ENCODE measurements at regions not wholly inside any gene's neighbourhood (a gene's known extent, or its start where the extent isn't known, plus 50 kb on each side); places are given as distances from the start of the nearest gene placed in this dataset.

- peak overlapping the region; percentile 25 for H3K4me3 ChIP-seq (ENCODE audit: low read length)
- peak; percentile 97 for TF ChIP-seq CTCF (IDR thresholded peaks at IDR 0.05; ENCODE audit: insufficient read depth, low read depth, low read length, missing control alignments)
- DNase-seq (ENCODE audit: low read depth), result peak; percentile 75
These were observed 332.7 kb downstream of the DUSP6 start for GRCh38 chr12:89019439-89020120.

- peak; percentile 72 for TF ChIP-seq CTCF (IDR thresholded peaks at IDR 0.05; ENCODE audit: insufficient read depth, low read depth, low read length, missing control alignments)
- DNase-seq (ENCODE audit: low read depth), result peak; percentile 77
- no peak overlapping the region for H3K4me3 ChIP-seq (ENCODE audit: low read length)
These were observed 335.1 kb downstream of the DUSP6 start for GRCh38 chr12:89016970-89017778.

- no peak overlapping the region for H3K4me3 ChIP-seq (ENCODE audit: low read length)
- no peak for DNase-seq (ENCODE audit: low read depth)
- no peak for TF ChIP-seq CTCF (IDR thresholded peaks at IDR 0.05; ENCODE audit: insufficient read depth, low read depth, low read length, missing control alignments)
These were observed 336.9 kb downstream of the DUSP6 start for GRCh38 chr12:89015419-89015818.

GRCh38 chr12:88998421-88998820, 353.9 kb downstream of the DUSP6 start:
- peak; percentile 11 for DNase-seq (ENCODE audit: low read depth)
- TF ChIP-seq CTCF (IDR thresholded peaks at IDR 0.05; ENCODE audit: insufficient read depth, low read depth, low read length, missing control alignments), result no peak
- H3K4me3 ChIP-seq (ENCODE audit: low read length), result no peak overlapping the region

GRCh38 chr12:88996200-88996788, 356.0 kb downstream of the DUSP6 start:
- no peak for DNase-seq (ENCODE audit: low read depth)
- no peak overlapping the region for H3K4me3 ChIP-seq (ENCODE audit: low read length)
- no peak for TF ChIP-seq CTCF (IDR thresholded peaks at IDR 0.05; ENCODE audit: insufficient read depth, low read depth, low read length, missing control alignments)

- TF ChIP-seq CTCF (IDR thresholded peaks at IDR 0.05; ENCODE audit: insufficient read depth, low read depth, low read length, missing control alignments), result no peak
- no peak for DNase-seq (ENCODE audit: low read depth)
These were observed 357.3 kb downstream of the DUSP6 start for GRCh38 chr12:88994971-88995370.

More at GRCh38 chr12:88994971-88995370, 357.3 kb downstream of the DUSP6 start:
- no peak overlapping the region for H3K4me3 ChIP-seq (ENCODE audit: low read length)

Measured in epithelial cell of esophagus (primary cell).